ENCODE measurements at regions not wholly inside any gene's neighbourhood (a gene's known extent, or its start where the extent isn't known, plus 50 kb on each side); places are given as distances from the start of the nearest gene placed in this dataset.
"Not testable (repeated sequence)": the region's sequence is repeated elsewhere in the genome, so short reads cannot be mapped to it uniquely, and the experiment has no call there.

- no peak for DNase-seq (ENCODE audit: low spot score)
- H3K27ac ChIP-seq, result no peak overlapping the region
- no peak overlapping the region for H3K4me3 ChIP-seq
- H3K36me3 ChIP-seq, result no peaks in the 10 kb centered on the region
- TF ChIP-seq, protein P1, sequence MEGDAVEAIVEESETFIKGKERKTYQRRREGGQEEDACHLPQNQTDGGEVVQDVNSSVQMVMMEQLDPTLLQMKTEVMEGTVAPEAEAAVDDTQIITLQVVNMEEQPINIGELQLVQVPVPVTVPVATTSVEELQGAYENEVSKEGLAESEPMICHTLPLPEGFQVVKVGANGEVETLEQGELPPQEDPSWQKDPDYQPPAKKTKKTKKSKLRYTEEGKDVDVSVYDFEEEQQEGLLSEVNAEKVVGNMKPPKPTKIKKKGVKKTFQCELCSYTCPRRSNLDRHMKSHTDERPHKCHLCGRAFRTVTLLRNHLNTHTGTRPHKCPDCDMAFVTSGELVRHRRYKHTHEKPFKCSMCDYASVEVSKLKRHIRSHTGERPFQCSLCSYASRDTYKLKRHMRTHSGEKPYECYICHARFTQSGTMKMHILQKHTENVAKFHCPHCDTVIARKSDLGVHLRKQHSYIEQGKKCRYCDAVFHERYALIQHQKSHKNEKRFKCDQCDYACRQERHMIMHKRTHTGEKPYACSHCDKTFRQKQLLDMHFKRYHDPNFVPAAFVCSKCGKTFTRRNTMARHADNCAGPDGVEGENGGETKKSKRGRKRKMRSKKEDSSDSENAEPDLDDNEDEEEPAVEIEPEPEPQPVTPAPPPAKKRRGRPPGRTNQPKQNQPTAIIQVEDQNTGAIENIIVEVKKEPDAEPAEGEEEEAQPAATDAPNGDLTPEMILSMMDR (IDR thresholded peaks at IDR 0.05), result no peak
- H3K27me3 ChIP-seq (replicated peaks; ENCODE audit: insufficient read depth), result no peaks in the 10 kb centered on the region
- ATAC-seq (ENCODE audit: insufficient number of reproducible peaks, low FRiP score, low read depth), result no peak
- H3K4me1 ChIP-seq (ENCODE audit: control insufficient read depth in 1 of 2, low read depth in 2 of 2), result no peaks in the 10 kb centered on the region
- H3K9me3 ChIP-seq, result no peaks in the 10 kb centered on the region
Observed at GRCh38 chr18:67455890-67456501, 60.5 kb downstream of the DSEL start.

- Histone ChIP-seq H3K4me3 (no peak overlapping the region), H3K9me3 (peaks cover 3% of the 10 kb centered on the region), H3K27ac (no peak overlapping the region), H3K36me3 (no peaks in the 10 kb centered on the region), H3K4me1 (ENCODE audit: control insufficient read depth in 1 of 2, low read depth in 2 of 2) (no peaks in the 10 kb centered on the region), H3K27me3 (replicated peaks; ENCODE audit: insufficient read depth) (no peaks in the 10 kb centered on the region)
- ATAC-seq (ENCODE audit: insufficient number of reproducible peaks, low FRiP score, low read depth) (no peak), DNase-seq (ENCODE audit: low spot score) (no peak)
- TF ChIP-seq, protein P1 (IDR thresholded peaks at IDR 0.05), result no peak
Observed at GRCh38 chr18:67453901-67454300, 62.6 kb downstream of the DSEL start.

DNA sequence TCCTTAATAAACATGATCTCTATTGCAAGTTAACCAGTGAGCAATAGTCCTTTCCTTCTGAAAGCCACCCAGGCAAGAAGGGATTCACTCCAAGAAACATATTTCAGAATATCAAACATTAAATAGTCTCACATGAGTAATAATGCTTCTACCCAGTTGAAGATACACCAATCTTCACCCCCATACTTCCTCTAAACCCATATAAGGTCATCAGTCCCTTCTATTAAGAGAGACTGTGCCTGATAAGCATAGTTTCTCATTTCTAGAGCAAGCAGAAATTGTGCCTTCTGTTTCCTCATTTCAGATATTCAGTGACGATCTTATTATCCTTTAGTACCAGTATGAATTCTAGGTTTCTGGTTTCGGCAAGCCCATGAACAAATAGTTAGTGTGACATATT is 64.6 kb downstream of the DSEL start:
- H3K9me3 ChIP-seq, result peaks cover 3% of the 10 kb centered on the region
- no peak for DNase-seq (ENCODE audit: low spot score)
- no peaks in the 10 kb centered on the region for H3K4me1 ChIP-seq (ENCODE audit: control insufficient read depth in 1 of 2, low read depth in 2 of 2)
- TF ChIP-seq, protein P1 (IDR thresholded peaks at IDR 0.05), result no peak
- no peaks in the 10 kb centered on the region for H3K36me3 ChIP-seq
- H3K27me3 ChIP-seq (replicated peaks; ENCODE audit: insufficient read depth), result no peaks in the 10 kb centered on the region
- ATAC-seq (ENCODE audit: insufficient number of reproducible peaks, low FRiP score, low read depth), result no peak
- H3K27ac ChIP-seq, result no peak overlapping the region
- H3K4me3 ChIP-seq, result no peak overlapping the region

DNA sequence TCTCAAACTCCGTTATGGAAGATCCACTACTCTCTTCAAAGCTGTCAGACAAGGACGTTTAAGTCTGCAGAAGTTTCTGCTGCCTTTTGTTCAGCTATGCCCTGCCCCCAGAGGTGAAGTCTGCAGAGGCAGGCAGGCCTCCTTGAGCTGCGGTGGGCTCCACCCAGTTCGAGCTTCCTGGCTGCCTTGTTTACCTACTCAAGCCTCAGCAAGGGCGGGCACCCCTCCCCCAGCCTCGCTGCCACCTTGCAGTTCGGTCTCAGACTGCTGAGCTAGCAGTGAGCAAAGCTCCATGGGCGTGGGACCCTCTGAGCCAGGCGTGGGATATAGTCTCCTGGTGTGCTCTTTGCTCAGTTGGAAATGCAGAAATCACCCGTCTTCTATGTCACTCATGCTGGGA is 65.4 kb downstream of the DSEL start:
- H3K36me3 ChIP-seq; H3K4me3 ChIP-seq; H3K27me3 ChIP-seq (replicated peaks; ENCODE audit: insufficient read depth); H3K9me3 ChIP-seq; ATAC-seq (ENCODE audit: insufficient number of reproducible peaks, low FRiP score, low read depth); H3K27ac ChIP-seq; DNase-seq (ENCODE audit: low spot score); H3K4me1 ChIP-seq (ENCODE audit: control insufficient read depth in 1 of 2, low read depth in 2 of 2): not testable (repeated sequence)

DNA sequence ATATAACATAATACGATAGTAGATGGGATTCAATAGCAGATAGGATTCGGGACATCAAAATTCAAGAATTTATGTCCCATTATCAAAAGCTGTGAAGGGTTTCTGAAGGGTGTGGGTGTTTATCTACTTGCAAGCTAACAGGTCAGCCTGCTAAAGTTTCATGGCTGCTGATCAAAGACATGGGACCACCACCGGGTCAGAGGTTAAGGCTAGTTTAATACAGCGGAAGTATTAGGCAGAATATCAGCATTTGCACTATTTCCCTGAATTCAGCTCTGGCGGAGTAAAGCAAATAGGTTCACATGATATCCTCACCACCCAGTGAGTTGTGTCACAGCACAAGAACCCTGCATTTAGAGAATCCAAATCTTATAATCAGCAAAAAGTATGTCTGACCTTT is 82.5 kb downstream of the DSEL start:
- H3K4me1 ChIP-seq (ENCODE audit: control insufficient read depth in 1 of 2, low read depth in 2 of 2), result peaks cover 0 to 3% of the 10 kb centered on the region in 2 donors
- DNase-seq (ENCODE audit: low spot score) (no peak), ATAC-seq (ENCODE audit: insufficient number of reproducible peaks, low FRiP score, low read depth) (no peak)
- H3K27me3 ChIP-seq (replicated peaks; ENCODE audit: insufficient read depth), result no peaks in the 10 kb centered on the region
- no peak overlapping the region for H3K27ac ChIP-seq
- H3K4me3 ChIP-seq, result no peak overlapping the region
- TF ChIP-seq, protein P1 (IDR thresholded peaks at IDR 0.05), result no peak
- H3K9me3 ChIP-seq, result no peaks in the 10 kb centered on the region
- no peaks in the 10 kb centered on the region for H3K36me3 ChIP-seq

GRCh38 chr18:67432806-67433205 is 83.7 kb downstream of the DSEL start:
- H3K9me3 ChIP-seq, result no peaks in the 10 kb centered on the region
- H3K27me3 ChIP-seq (replicated peaks; ENCODE audit: insufficient read depth), result no peaks in the 10 kb centered on the region
- H3K4me3 ChIP-seq, result no peak overlapping the region
- DNase-seq (ENCODE audit: low spot score), result no peak
- H3K27ac ChIP-seq, result no peak overlapping the region
- no peak for ATAC-seq (ENCODE audit: insufficient number of reproducible peaks, low FRiP score, low read depth)
- TF ChIP-seq, protein P1 (IDR thresholded peaks at IDR 0.05), result no peak
- H3K36me3 ChIP-seq, result no peaks in the 10 kb centered on the region
- peaks cover 0 to 9% of the 10 kb centered on the region in 2 donors for H3K4me1 ChIP-seq (ENCODE audit: control insufficient read depth in 1 of 2, low read depth in 2 of 2)

All from thoracic aorta (tissue), 2 donors.